AG04450 (cell line): ENCODE measurements at regions not wholly inside any gene's neighbourhood (a gene's known extent, or its start where the extent isn't known, plus 50 kb on each side); places are given as distances from the start of the nearest gene placed in this dataset.

Experiments
- CTCF ChIA-PET: fragments of 300-600, 350-600 bp; formaldehyde crosslinking; extraction: SDS; loops from one replicate; lab custom pipeline; 2022; ENCODE audit warnings: antibody characterized with exemption, inconsistent platforms; lab: Charles Lee
- POLR2A ChIA-PET: fragments of 350-600 bp; formaldehyde crosslinking; extraction: SDS; loops from one replicate; lab custom pipeline; 2021; ENCODE audit warnings: antibody characterized with exemption, inconsistent platforms; lab: Yijun Ruan, JAX
- DNase-seq: peaks from one replicate; pipeline ENCODE4 v3.0.0-alpha.2; 2011; ENCODE audit warnings: low read depth, low spot score
- H3K27ac ChIP-seq: one replicate; pipeline ENCODE4 v1.5.1; 2012; ENCODE audit warnings: low read depth, low read length, control low read depth
- H3K27me3 ChIP-seq: one replicate; pipeline ENCODE4 v1.6.0; 2012; ENCODE audit warnings: low read length; ENCODE audit not compliant: control insufficient read depth, insufficient read depth
- H3K4me3 ChIP-seq: 2 replicates; pipeline ENCODE4 v1.5.1; 2011; ENCODE audit warnings: mild to moderate bottlenecking, low read depth, low read length, control low read depth
- H3K9me3 ChIP-seq: 2 replicates; pipeline ENCODE4 v1.5.1; 2012; ENCODE audit warnings: low read length; ENCODE audit not compliant: control insufficient read depth, insufficient read depth
- TF ChIP-seq, protein P1 (sequence below): IDR thresholded peaks from 2 replicates; pipeline ENCODE4 v1.5.1; 2011; ENCODE audit warnings: low read depth, low read length, control low read depth, inconsistent platforms

DNA sequence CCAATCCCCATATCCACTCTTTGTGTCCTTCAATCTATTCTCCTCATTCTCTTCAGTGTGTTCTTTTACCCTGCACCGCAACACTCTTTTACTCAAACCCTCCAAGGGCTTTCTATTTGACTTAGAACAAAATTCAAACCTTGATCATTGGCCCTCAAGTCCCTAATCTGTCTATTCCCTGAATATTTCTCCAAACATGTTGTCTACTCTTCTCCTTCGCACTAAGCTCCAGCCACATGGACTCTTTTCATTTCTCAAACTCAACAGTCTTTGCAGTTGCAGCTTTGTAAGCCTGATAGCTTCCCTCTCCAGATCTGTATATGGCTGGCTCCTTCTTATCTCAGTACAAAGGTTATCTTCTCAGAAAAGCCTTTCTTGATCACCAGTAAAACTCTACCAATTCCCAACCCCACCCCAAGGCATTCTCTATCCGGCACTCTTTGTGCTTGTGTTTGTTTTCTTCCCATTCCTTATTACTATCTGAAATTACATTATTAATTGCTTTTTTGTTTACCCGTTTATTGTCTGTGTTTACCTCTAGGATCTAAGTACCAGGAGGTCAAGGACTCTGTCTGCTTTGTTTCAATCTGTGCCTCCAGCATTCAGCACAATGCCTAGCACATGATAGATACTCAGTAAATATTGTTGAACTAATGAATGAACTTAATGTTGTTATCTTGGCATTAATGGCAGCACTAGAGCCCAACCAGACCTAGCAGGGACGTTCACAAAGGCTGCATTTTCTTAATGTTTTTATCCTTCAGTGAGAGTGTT is 147.4 kb downstream of the BBOX1 start:
- Histone ChIP-seq H3K9me3 (no peaks in the 10 kb centered on the region), H3K27ac (no peak overlapping the region), H3K4me3 (no peak overlapping the region), H3K27me3 (peaks cover 18% of the 10 kb centered on the region)
- CTCF ChIA-PET = interaction anchor here (1.3 to 6.0 kb wide), 3 partner anchors 29 to 296 kb away, joined by 5 to 305 read pairs (median 138); no protein-coding TSS in a partner anchor
- TF ChIP-seq, protein P1, sequence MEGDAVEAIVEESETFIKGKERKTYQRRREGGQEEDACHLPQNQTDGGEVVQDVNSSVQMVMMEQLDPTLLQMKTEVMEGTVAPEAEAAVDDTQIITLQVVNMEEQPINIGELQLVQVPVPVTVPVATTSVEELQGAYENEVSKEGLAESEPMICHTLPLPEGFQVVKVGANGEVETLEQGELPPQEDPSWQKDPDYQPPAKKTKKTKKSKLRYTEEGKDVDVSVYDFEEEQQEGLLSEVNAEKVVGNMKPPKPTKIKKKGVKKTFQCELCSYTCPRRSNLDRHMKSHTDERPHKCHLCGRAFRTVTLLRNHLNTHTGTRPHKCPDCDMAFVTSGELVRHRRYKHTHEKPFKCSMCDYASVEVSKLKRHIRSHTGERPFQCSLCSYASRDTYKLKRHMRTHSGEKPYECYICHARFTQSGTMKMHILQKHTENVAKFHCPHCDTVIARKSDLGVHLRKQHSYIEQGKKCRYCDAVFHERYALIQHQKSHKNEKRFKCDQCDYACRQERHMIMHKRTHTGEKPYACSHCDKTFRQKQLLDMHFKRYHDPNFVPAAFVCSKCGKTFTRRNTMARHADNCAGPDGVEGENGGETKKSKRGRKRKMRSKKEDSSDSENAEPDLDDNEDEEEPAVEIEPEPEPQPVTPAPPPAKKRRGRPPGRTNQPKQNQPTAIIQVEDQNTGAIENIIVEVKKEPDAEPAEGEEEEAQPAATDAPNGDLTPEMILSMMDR = no peak
- POLR2A ChIA-PET = no interaction called here
- no peak for DNase-seq

DNA sequence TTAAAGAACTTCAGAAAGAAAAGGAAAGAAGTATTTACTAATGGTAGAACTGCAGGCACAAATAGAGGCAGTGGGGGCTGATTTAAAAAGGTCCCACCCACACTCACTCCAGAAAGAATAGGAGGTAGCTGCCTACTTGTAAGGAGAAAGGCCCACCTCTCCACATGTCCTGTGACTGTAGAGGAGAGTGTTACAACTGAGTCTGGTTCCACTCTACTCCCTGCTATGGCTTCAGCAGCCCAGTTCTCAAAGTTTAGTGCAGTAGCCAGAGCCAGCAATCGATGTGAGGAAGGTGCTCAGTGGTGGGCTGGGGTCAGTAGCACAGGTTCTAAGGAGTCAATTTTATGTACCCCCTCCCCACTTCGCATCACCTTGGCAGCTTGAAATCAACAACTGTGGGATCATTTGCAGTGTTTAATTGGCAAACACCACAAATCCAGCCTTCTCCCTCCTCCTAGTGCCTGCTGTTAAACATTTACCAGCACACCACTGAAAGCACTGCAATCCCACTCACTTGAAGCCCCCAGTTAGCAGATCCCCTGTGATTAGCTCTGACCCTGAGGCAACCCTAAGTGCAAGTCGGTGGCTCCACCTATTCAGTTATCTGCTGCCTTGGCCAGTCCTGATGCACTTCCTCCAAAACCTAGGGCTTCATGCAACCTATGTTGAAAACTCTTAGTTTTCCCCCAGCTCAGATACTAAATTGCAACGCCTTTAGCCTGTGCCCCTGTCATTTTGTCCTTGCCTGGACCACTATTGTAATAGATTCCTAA is 146.6 kb downstream of the BBOX1 start:
- Histone ChIP-seq H3K9me3 (no peaks in the 10 kb centered on the region), H3K4me3 (no peak overlapping the region), H3K27ac (no peak overlapping the region), H3K27me3 (peaks cover 18% of the 10 kb centered on the region)
- TF ChIP-seq, protein P1 = no peak
- CTCF ChIA-PET = interaction anchor here (1.1 to 6.0 kb wide), 5 partner anchors 9 to 313 kb away, joined by 3 to 305 read pairs (median 14); no protein-coding TSS in a partner anchor
- POLR2A ChIA-PET = no interaction called here
- DNase-seq = no peak

DNA sequence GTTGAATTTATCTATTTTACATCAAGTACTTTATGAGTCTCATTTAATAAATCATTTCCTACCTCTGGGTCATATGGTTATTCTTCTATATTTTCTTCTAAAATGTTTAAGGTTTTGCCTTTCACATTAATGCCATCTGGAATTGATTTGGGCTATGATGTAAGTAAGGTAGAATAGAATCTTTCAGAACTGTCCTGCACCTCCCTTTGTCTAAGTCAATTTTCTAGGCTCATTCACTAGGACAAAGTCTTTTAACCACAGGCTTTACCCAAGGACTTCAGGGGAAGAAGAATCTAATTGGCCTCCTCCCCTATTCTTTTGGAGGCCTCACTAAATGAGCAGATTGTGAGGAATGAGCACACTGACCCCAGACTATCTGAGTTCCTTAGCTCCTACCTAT is 146.0 kb downstream of the BBOX1 start:
- Histone ChIP-seq H3K27me3 (peaks cover 18% of the 10 kb centered on the region), H3K9me3 (no peaks in the 10 kb centered on the region), H3K27ac (no peak overlapping the region), H3K4me3 (no peak overlapping the region)
- TF ChIP-seq, protein P1 = no peak
- ChIA-PET POLR2A (no interaction called here), CTCF (interaction anchor here (1.1 to 6.0 kb wide), 5 partner anchors 10 to 313 kb away, joined by 3 to 305 read pairs (median 14); no protein-coding TSS in a partner anchor)
- DNase-seq = no peak

DNA sequence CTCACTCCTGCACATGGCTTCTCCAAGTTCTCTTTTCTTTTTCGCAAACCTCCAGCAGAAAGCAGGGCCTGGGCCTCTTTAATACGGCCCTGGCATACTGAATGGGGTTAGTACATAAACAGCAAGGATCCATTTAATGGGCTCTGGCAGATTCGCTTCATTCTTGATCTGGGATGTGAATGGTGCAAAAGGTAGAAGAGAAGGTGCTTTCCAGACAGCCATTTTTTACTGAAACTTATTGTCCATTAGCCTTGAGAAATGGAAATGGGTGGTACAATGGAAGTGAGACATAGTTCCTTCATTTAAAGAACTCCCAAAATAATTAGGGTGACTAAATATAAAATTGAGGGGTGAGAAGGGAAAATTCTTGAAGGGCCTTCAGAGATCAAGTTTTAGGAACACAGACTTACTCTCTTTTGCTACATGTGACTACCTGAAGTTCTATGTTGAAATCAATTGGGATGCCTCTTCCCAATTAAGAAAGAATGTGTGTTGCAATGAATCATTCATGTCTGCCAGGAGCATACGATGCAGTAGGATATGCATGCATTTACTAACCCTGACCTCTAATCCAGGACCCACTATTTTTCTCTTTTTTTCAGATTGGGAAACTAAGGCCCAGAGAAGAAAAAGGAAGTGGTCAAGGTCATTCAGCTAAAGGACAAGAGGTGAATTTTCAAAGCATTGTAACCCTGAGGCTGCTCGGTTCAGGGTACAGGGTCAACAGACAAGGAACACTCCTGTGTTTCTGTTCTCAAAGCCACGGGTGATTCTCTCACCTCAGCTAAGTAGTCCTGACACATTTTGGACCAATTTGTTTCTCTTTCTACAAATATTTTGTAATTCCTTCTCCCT is 144.1 kb downstream of the BBOX1 start:
- peaks cover 21% of the 10 kb centered on the region for H3K27me3 ChIP-seq
- no peaks in the 10 kb centered on the region for H3K9me3 ChIP-seq
- TF ChIP-seq, protein P1 = no peak
- H3K4me3 ChIP-seq = no peak overlapping the region
- ChIA-PET CTCF (interaction anchor here (0.6 to 6.0 kb wide), 29 partner anchors 8 to 315 kb away, joined by 3 to 305 read pairs (median 5); partner anchors contain the start of gene LGR4), POLR2A (no interaction called here)
- no peak overlapping the region for H3K27ac ChIP-seq
- DNase-seq = no peak
